ENCODE measurements at regions not wholly inside any gene's neighbourhood (a gene's known extent, or its start where the extent isn't known, plus 50 kb on each side); places are given as distances from the start of the nearest gene placed in this dataset.
"Not testable (repeated sequence)": the region's sequence is repeated elsewhere in the genome, so short reads cannot be mapped to it uniquely, and the experiment has no call there.

DNA sequence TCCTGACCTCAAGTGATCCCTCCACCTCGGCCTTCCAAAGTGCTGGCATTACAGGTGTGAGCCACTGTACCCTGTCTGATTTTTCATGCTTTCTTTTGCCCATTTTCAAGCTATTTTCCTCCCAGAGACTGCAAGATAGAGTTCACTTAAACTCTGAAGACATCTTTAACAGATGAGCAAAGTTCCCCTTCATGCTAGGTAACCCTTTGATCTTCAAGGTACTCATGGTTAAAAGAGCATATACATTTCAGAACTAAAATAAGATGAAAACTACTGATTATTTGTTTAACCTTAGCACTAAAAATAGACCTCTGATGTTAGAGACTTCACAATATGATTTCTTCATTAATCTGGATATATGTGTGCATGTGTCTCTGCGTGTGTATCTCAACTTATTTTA is 128.4 kb downstream of the SPATA31A1 start:
- not testable (repeated sequence) for H2AFZ ChIP-seq (ENCODE audit: insufficient read depth, low read length, poor library complexity); H3K4me2 ChIP-seq (ENCODE audit: low read length); H4K12ac ChIP-seq (ENCODE audit: low read depth, low read length)

DNA sequence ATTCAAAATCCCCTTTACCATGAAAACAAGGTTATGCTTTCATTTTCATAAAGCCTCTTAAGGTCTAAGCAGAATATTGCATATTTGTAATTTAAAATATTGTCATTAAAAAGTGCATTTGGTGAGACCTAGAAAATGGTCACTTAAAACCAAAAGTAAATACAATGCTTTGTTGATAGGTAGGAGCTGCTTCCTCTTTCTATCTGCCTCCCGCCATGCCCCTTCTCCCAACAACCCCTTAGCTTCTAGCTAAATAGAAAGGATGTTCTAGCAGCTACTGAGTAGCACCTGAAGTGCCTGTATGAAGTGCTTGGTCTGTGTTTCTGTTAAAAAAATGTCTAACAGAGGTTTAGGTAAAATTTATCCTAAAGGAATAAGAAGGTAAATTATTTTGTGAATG is 128.8 kb downstream of the SPATA31A1 start:
- H2BK12ac ChIP-seq (ENCODE audit: low read length); H3K18ac ChIP-seq (ENCODE audit: low read length); H2AFZ ChIP-seq (ENCODE audit: insufficient read depth, low read length, poor library complexity); H3K4me2 ChIP-seq (ENCODE audit: low read length); H3K4me3 ChIP-seq (ENCODE audit: low read depth, low read length); H3K79me1 ChIP-seq (ENCODE audit: low read length); H3K23ac ChIP-seq (ENCODE audit: low read length); H2BK120ac ChIP-seq (ENCODE audit: insufficient read depth, low read length, poor library complexity); H3K9ac ChIP-seq (ENCODE audit: low read length); H3K9me3 ChIP-seq (ENCODE audit: insufficient read depth, low read depth, low read length); H3K14ac ChIP-seq (ENCODE audit: low read length); H3K36me3 ChIP-seq (ENCODE audit: control insufficient read depth in 1 of 2, insufficient read depth in 2 of 2, low read length in 2 of 2); DNase-seq; H4K8ac ChIP-seq (ENCODE audit: low read depth, low read length); H2AK5ac ChIP-seq (ENCODE audit: low read length); H3K27ac ChIP-seq (ENCODE audit: low read depth, low read length); H4K12ac ChIP-seq (ENCODE audit: low read depth, low read length); H3K79me2 ChIP-seq (ENCODE audit: control insufficient read depth, insufficient read depth, low read length, poor library complexity); H2BK5ac ChIP-seq (ENCODE audit: low read depth, low read length, poor library complexity); H4K91ac ChIP-seq (ENCODE audit: low read depth, low read length); H3K4me1 ChIP-seq (ENCODE audit: control insufficient read depth in 1 of 2, insufficient read depth in 2 of 2, low read length in 2 of 2); H3K27me3 ChIP-seq (ENCODE audit: insufficient read depth, low read length); H3K4ac ChIP-seq (ENCODE audit: low read depth, low read length): not testable (repeated sequence)
- no CpG with 5 or more reads among the region's 1 CpG for WGBS (ENCODE audit: extremely low coverage, insufficient coverage, insufficient read length)

More for the DNA sequence above, 128.4 kb downstream of the SPATA31A1 start:
- H3K27ac ChIP-seq (ENCODE audit: low read depth, low read length); H2AK5ac ChIP-seq (ENCODE audit: low read length); H3K23ac ChIP-seq (ENCODE audit: low read length); H3K4me1 ChIP-seq (ENCODE audit: control insufficient read depth in 1 of 2, insufficient read depth in 2 of 2, low read length in 2 of 2); DNase-seq; H2BK12ac ChIP-seq (ENCODE audit: low read length); H3K14ac ChIP-seq (ENCODE audit: low read length); H3K79me2 ChIP-seq (ENCODE audit: control insufficient read depth, insufficient read depth, low read length, poor library complexity); H3K9ac ChIP-seq (ENCODE audit: low read length); H3K4me3 ChIP-seq (ENCODE audit: low read depth, low read length); H3K4ac ChIP-seq (ENCODE audit: low read depth, low read length); H4K91ac ChIP-seq (ENCODE audit: low read depth, low read length); H2BK5ac ChIP-seq (ENCODE audit: low read depth, low read length, poor library complexity); H3K79me1 ChIP-seq (ENCODE audit: low read length); H3K36me3 ChIP-seq (ENCODE audit: control insufficient read depth in 1 of 2, insufficient read depth in 2 of 2, low read length in 2 of 2); H3K18ac ChIP-seq (ENCODE audit: low read length); H2BK120ac ChIP-seq (ENCODE audit: insufficient read depth, low read length, poor library complexity); H3K9me3 ChIP-seq (ENCODE audit: insufficient read depth, low read depth, low read length); H4K8ac ChIP-seq (ENCODE audit: low read depth, low read length); H3K27me3 ChIP-seq (ENCODE audit: insufficient read depth, low read length): not testable (repeated sequence)
- WGBS (ENCODE audit: extremely low coverage, insufficient coverage, insufficient read length) = no CpG with 5 or more reads among the region's 2 CpGs

DNA sequence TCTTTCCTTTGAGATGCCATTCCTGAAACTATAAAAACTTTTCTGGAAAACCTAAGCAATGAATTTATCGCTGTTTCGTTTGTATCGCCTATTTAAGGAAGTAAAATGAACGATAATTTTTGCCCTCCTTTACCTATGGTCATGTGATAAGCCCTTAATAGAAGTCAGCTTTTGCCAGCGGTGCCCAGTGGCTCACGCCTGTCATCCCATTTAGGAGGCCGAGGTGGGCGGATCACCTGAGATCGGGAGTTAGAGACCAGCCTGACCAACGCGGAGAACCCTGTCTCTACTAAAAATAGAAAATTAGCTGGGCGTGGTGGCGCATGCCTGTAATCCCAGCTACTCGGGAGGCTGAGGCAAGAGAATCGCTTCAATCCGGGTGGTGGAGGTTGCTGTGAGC is 132.0 kb downstream of the SPATA31A1 start:
- H2BK120ac ChIP-seq (ENCODE audit: insufficient read depth, low read length, poor library complexity); H3K18ac ChIP-seq (ENCODE audit: low read length); H3K4me2 ChIP-seq (ENCODE audit: low read length); H3K36me3 ChIP-seq (ENCODE audit: control insufficient read depth in 1 of 2, insufficient read depth in 2 of 2, low read length in 2 of 2); H4K12ac ChIP-seq (ENCODE audit: low read depth, low read length); H2BK12ac ChIP-seq (ENCODE audit: low read length); H3K9ac ChIP-seq (ENCODE audit: low read length); H3K4me3 ChIP-seq (ENCODE audit: low read depth, low read length); H3K27ac ChIP-seq (ENCODE audit: low read depth, low read length); DNase-seq; H3K4me1 ChIP-seq (ENCODE audit: control insufficient read depth in 1 of 2, insufficient read depth in 2 of 2, low read length in 2 of 2); H4K8ac ChIP-seq (ENCODE audit: low read depth, low read length); H4K91ac ChIP-seq (ENCODE audit: low read depth, low read length); H3K79me2 ChIP-seq (ENCODE audit: control insufficient read depth, insufficient read depth, low read length, poor library complexity); H3K9me3 ChIP-seq (ENCODE audit: insufficient read depth, low read depth, low read length); H3K4ac ChIP-seq (ENCODE audit: low read depth, low read length); H3K14ac ChIP-seq (ENCODE audit: low read length); H3K27me3 ChIP-seq (ENCODE audit: insufficient read depth, low read length); H2BK5ac ChIP-seq (ENCODE audit: low read depth, low read length, poor library complexity); H3K79me1 ChIP-seq (ENCODE audit: low read length); H2AK5ac ChIP-seq (ENCODE audit: low read length); H2AFZ ChIP-seq (ENCODE audit: insufficient read depth, low read length, poor library complexity); H3K23ac ChIP-seq (ENCODE audit: low read length): not testable (repeated sequence)
- no CpG with 5 or more reads among the region's 16 CpGs for WGBS (ENCODE audit: extremely low coverage, insufficient coverage, insufficient read length)

DNA sequence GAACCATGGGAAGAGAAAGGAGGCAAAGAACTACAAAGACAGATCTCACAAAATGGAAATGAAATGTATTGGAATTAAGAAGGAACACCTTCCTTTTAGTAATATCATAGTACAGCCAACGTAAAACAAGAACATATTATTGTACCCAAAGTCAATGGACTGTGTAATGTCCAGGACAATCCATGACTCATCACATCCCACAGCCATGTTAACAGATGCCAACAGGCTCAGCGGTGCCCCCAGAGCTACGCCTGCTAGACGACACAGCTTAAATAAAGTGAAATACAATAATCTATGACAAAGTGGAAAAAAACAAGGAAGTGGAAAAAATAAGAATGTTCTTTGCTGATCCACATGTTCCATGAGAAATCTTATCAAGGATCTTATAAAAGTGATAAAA is 140.8 kb downstream of the SPATA31A1 start:
- not testable (repeated sequence) for H3K9me3 ChIP-seq (ENCODE audit: insufficient read depth, low read depth, low read length); H3K79me2 ChIP-seq (ENCODE audit: control insufficient read depth, insufficient read depth, low read length, poor library complexity); H3K18ac ChIP-seq (ENCODE audit: low read length); H2AFZ ChIP-seq (ENCODE audit: insufficient read depth, low read length, poor library complexity); DNase-seq; H3K9ac ChIP-seq (ENCODE audit: low read length); H4K8ac ChIP-seq (ENCODE audit: low read depth, low read length); H3K4me3 ChIP-seq (ENCODE audit: low read depth, low read length); H3K27me3 ChIP-seq (ENCODE audit: insufficient read depth, low read length); H3K4me1 ChIP-seq (ENCODE audit: control insufficient read depth in 1 of 2, insufficient read depth in 2 of 2, low read length in 2 of 2); H2BK120ac ChIP-seq (ENCODE audit: insufficient read depth, low read length, poor library complexity); H3K36me3 ChIP-seq (ENCODE audit: control insufficient read depth in 1 of 2, insufficient read depth in 2 of 2, low read length in 2 of 2); H2BK5ac ChIP-seq (ENCODE audit: low read depth, low read length, poor library complexity); H4K12ac ChIP-seq (ENCODE audit: low read depth, low read length); H3K27ac ChIP-seq (ENCODE audit: low read depth, low read length); H3K4me2 ChIP-seq (ENCODE audit: low read length); H3K14ac ChIP-seq (ENCODE audit: low read length); H3K79me1 ChIP-seq (ENCODE audit: low read length); H3K4ac ChIP-seq (ENCODE audit: low read depth, low read length); H2AK5ac ChIP-seq (ENCODE audit: low read length); H3K23ac ChIP-seq (ENCODE audit: low read length); H4K91ac ChIP-seq (ENCODE audit: low read depth, low read length); H2BK12ac ChIP-seq (ENCODE audit: low read length)
- no CpG with 5 or more reads among the region's 4 CpGs for WGBS (ENCODE audit: extremely low coverage, insufficient coverage, insufficient read length)
